Stimulated activated memory B cell treated with anti-CD40 and anti-IgM and Interleukin-4, amounts not matched to agents 10 μg/mL and 1 μg/mL and 100 μg/mL, for 72 hours (primary cell): ENCODE measurements at regions not wholly inside any gene's neighbourhood (a gene's known extent, or its start where the extent isn't known, plus 50 kb on each side); places are given as distances from the start of the nearest gene placed in this dataset.
"Not testable (repeated sequence)": the region's sequence is repeated elsewhere in the genome, so short reads cannot be mapped to it uniquely, and the experiment has no call there.

Experiments used
- ATAC-seq: fragments of 150-1000 bp; cut with Tn5 transposase; 2 replicates; pipeline ENCODE4 v1.10.0; 2021
- H3K27ac Mint-ChIP-seq: one replicate; pipeline ENCODE4 v1.8.0; 2022; ENCODE audit warnings: mild to moderate bottlenecking, mixed read lengths
- H3K27me3 Mint-ChIP-seq: one replicate; pipeline ENCODE4 v1.8.0; 2022; ENCODE audit warnings: mixed read lengths
- H3K36me3 Mint-ChIP-seq: one replicate; pipeline ENCODE4 v1.8.0; 2022; ENCODE audit warnings: mixed read lengths
- H3K4me1 Mint-ChIP-seq: one replicate; pipeline ENCODE4 v1.8.0; 2022; ENCODE audit warnings: mixed read lengths
- H3K4me3 Mint-ChIP-seq: one replicate; pipeline ENCODE4 v1.8.0; 2022; ENCODE audit warnings: mild to moderate bottlenecking, moderate library complexity, mixed read lengths
- H3K9me3 Mint-ChIP-seq: one replicate; pipeline ENCODE4 v1.8.0; 2022; ENCODE audit warnings: mixed read lengths

DNA sequence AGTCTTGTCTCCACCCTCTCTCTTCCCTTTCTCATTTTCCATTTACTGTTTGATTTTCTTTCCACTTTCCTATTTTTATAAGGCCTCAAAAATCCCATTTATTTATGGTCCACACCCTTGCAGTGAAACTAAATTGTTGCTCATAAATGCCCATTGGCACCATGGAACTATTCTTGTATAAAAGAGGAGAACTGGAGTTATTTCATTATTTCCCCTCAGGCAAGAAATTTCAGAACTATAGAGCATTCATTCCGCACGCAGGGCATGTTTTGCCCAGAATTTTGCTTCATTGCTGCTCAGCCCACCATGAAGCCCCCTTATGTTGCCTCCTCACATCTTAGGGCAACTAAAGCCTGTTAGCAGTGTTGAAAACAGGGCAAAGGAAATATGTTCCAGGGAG is 113.7 kb upstream of the MMADHC start:
- H3K9me3 Mint-ChIP-seq: no peaks in the 10 kb centered on the region
- ATAC-seq: no peak
- H3K4me3 Mint-ChIP-seq: no peak overlapping the region
- H3K4me1 Mint-ChIP-seq: no peaks in the 10 kb centered on the region
- no peaks in the 10 kb centered on the region for H3K27me3 Mint-ChIP-seq
- H3K27ac Mint-ChIP-seq: no peak overlapping the region
- H3K36me3 Mint-ChIP-seq: no peaks in the 10 kb centered on the region

DNA sequence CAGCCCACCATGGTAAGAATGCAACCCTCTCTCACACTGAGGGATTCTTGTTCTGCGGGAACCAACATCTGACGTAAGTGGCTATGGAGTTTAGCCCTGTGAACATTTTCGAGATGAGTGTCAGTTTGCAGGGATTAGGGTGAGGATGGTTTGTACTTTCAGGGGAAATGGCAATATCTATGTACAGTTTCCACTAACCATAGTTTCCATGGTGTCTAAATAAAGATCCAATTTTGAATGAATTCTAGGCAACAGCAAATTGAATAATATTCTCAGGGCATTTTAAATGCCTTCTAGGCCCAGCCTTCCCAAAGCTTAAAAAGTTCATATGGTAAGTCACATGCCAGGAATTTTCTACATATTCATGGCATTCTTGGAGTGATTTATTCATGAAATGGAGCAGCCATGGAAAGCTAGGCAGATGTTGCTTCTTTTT is 105.4 kb upstream of the MMADHC start:
- Mint-ChIP-seq H3K9me3 (no peaks in the 10 kb centered on the region), H3K27ac (no peak overlapping the region), H3K4me1 (no peaks in the 10 kb centered on the region), H3K27me3 (peaks cover 9% of the 10 kb centered on the region), H3K36me3 (no peaks in the 10 kb centered on the region), H3K4me3 (no peak overlapping the region)
- no peak for ATAC-seq

DNA sequence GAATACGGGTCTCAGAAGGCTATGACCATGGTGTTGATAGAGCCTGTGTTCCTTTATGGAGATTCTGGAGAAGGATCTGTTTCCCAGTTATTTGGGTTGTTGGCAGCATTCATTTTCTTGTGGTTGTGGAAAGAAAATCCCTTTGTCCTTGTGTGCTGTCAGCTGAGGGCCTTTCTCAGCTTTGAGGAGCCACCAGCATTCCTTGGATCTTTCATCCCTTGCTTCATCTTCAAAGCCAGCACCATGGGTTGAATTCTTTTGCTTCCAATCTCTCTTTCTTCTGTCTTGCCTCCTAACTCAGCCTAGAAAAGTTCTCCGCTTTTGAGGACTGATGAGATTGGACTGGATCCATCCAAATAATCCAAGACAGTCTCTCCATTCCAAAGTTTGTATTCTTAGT is 103.2 kb upstream of the MMADHC start:
- H3K36me3 Mint-ChIP-seq: no peaks in the 10 kb centered on the region
- no peaks in the 10 kb centered on the region for H3K9me3 Mint-ChIP-seq
- no peak overlapping the region for H3K27ac Mint-ChIP-seq
- H3K4me3 Mint-ChIP-seq: no peak overlapping the region
- no peaks in the 10 kb centered on the region for H3K4me1 Mint-ChIP-seq
- H3K27me3 Mint-ChIP-seq: peaks cover 10% of the 10 kb centered on the region
- ATAC-seq: no peak

- no peak for ATAC-seq
- peaks cover 5% of the 10 kb centered on the region for H3K9me3 Mint-ChIP-seq
- no peaks in the 10 kb centered on the region for H3K36me3 Mint-ChIP-seq
- no peaks in the 10 kb centered on the region for H3K4me1 Mint-ChIP-seq
- H3K27me3 Mint-ChIP-seq: peaks cover 17% of the 10 kb centered on the region
- no peak overlapping the region for H3K4me3 Mint-ChIP-seq
- no peak overlapping the region for H3K27ac Mint-ChIP-seq
Measured at GRCh38 chr2:149687052-149687427, 99.5 kb upstream of the MMADHC start.

DNA sequence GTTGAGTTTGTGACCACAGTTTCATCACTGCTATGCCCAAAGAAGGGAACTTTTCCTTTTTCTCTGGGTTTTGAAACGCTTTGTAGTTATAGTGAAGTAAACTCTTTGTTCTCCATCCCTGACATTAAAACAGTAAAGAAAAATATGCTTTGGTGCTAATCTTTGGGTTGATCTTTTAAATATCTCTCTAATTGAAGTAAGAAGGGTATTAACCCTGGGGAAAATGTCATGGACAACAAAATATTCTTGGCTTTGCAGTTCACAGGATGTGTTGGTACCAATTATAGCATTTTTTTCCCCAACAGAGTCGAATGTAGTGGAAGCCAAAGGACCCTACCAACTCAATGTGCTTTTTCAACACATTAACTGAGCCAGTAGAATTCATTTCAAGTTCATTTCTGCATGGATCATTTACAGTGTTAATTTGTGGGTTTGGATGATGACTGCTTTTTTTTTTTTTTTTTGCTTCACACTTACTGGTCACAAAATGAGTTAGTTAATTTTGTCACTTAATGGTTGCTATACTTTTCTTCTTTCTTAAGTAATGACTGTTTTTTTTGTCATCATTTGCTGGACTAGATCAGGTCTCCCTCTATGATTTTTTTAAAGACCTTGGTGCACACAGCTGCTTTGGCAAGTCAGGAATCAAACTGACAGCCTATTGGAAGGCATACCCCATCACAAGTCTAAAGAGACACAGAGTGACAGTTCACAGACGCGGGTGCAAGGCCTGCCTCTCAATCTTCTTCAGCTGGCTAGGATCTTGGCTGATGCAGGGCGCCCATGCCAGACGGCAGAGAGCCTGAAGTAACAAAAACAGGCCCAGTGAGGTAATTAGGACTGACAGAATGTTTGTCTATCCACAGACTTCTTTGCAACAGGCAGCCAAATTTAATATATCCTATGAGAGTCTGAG is 98.8 kb upstream of the MMADHC start:
- Mint-ChIP-seq H3K4me1 (no peaks in the 10 kb centered on the region), H3K27me3 (peaks cover 13% of the 10 kb centered on the region), H3K9me3 (peaks cover 5% of the 10 kb centered on the region), H3K4me3 (no peak overlapping the region), H3K27ac (no peak overlapping the region), H3K36me3 (no peaks in the 10 kb centered on the region)
- no peak for ATAC-seq

DNA sequence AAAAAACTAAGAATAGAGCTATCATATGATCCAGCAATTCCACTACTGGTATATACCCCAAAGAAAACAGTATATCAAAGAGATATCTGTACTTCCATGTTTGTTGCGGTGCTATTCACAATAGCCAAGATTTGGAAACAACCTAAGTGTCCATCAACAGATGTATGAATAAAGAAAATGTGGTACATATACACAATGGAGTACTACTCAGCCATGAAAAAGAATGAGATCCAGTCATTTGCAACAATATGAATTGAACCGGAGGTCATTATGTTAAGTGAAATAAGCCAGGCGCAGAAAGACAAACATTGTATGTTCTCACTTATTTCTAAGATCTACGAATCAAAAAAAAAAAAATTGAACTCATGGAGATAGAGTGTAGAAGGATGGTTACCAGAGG is 97.8 kb upstream of the MMADHC start:
- ATAC-seq, H3K4me3 Mint-ChIP-seq, H3K4me1 Mint-ChIP-seq, H3K27ac Mint-ChIP-seq, H3K9me3 Mint-ChIP-seq, H3K27me3 Mint-ChIP-seq, H3K36me3 Mint-ChIP-seq: not testable (repeated sequence)

GRCh38 chr2:149679286-149679685 is 91.7 kb upstream of the MMADHC start:
- Mint-ChIP-seq H3K4me3 (no peak overlapping the region), H3K9me3 (peaks cover 3% of the 10 kb centered on the region), H3K4me1 (no peaks in the 10 kb centered on the region), H3K27me3 (peaks cover 8% of the 10 kb centered on the region), H3K27ac (no peak overlapping the region), H3K36me3 (no peaks in the 10 kb centered on the region)
- no peak for ATAC-seq

GRCh38 chr2:149677416-149677815 is 89.8 kb upstream of the MMADHC start:
- Mint-ChIP-seq H3K27ac (no peak overlapping the region), H3K27me3 (peaks cover 8% of the 10 kb centered on the region), H3K9me3 (peaks cover 11% of the 10 kb centered on the region), H3K36me3 (no peaks in the 10 kb centered on the region), H3K4me3 (no peak overlapping the region), H3K4me1 (no peaks in the 10 kb centered on the region)
- no peak for ATAC-seq

- Mint-ChIP-seq H3K9me3 (peaks cover 10% of the 10 kb centered on the region), H3K27me3 (no peaks in the 10 kb centered on the region)
Measured at GRCh38 chr2:149670086-149670485, 82.5 kb upstream of the MMADHC start.

GRCh38 chr2:149666809-149667320 is 79.3 kb upstream of the MMADHC start:
- H3K9me3 Mint-ChIP-seq: peaks cover 3% of the 10 kb centered on the region
- no peaks in the 10 kb centered on the region for H3K4me1 Mint-ChIP-seq
- H3K4me3 Mint-ChIP-seq: no peak overlapping the region
- H3K36me3 Mint-ChIP-seq: no peaks in the 10 kb centered on the region
- no peak for ATAC-seq
- H3K27me3 Mint-ChIP-seq: no peaks in the 10 kb centered on the region
- H3K27ac Mint-ChIP-seq: no peak overlapping the region

More at GRCh38 chr2:149670086-149670485, 82.5 kb upstream of the MMADHC start:
- no peaks in the 10 kb centered on the region for H3K4me1 Mint-ChIP-seq
- no peak overlapping the region for H3K4me3 Mint-ChIP-seq
- no peak for ATAC-seq
- no peaks in the 10 kb centered on the region for H3K36me3 Mint-ChIP-seq
- no peak overlapping the region for H3K27ac Mint-ChIP-seq

- no peak for ATAC-seq
- Mint-ChIP-seq H3K27me3 (no peaks in the 10 kb centered on the region), H3K36me3 (no peaks in the 10 kb centered on the region), H3K27ac (no peak overlapping the region), H3K4me3 (no peak overlapping the region), H3K9me3 (peaks cover 3% of the 10 kb centered on the region), H3K4me1 (no peaks in the 10 kb centered on the region)
Measured at GRCh38 chr2:149664896-149665295, 77.3 kb upstream of the MMADHC start.

GRCh38 chr2:149662556-149662955 is 75.0 kb upstream of the MMADHC start:
- Mint-ChIP-seq H3K36me3 (no peaks in the 10 kb centered on the region), H3K4me1 (no peaks in the 10 kb centered on the region), H3K27me3 (no peaks in the 10 kb centered on the region), H3K9me3 (peaks cover 3% of the 10 kb centered on the region), H3K27ac (no peak overlapping the region), H3K4me3 (no peak overlapping the region)
- ATAC-seq: no peak

DNA sequence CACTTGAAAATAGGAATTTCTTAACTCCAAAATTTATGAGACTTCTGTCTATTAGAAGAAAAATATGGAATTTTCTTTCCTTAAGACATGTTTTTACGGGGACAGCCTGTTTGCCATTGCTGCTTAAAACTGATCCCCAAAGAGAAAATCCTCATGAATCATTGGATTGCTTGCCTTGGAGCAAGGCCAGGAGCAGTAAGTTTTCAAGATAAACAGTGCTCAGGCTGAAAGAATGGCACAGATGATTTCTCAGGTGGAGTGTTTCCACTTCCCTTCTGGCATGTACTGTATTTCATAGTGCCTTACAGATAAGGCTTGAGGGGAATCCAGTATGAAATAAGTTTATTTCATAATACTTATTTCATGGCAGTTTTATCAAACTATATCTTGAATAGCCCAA is 74.3 kb upstream of the MMADHC start:
- H3K4me3 Mint-ChIP-seq: no peak overlapping the region
- H3K9me3 Mint-ChIP-seq: peaks cover 3% of the 10 kb centered on the region
- no peak overlapping the region for H3K27ac Mint-ChIP-seq
- no peaks in the 10 kb centered on the region for H3K4me1 Mint-ChIP-seq
- no peaks in the 10 kb centered on the region for H3K27me3 Mint-ChIP-seq
- H3K36me3 Mint-ChIP-seq: no peaks in the 10 kb centered on the region
- ATAC-seq: no peak

DNA sequence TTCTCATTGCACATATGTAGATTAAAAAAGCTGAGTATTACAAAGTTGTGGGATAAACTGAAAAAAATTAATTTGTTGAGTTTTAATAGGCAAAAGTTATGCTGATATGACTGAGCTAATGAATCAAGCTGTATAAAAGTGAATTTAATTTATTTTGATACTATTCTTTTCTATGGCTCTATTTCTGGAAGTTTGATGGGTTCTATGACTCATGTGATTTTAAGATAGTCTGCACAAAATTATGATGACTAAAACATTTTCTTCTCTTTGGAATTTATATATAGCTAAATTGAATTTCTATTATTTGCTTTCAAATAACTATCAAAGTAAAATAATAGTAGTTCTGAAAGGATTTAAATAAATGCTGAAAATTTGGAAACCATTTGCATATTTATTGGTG is 71.0 kb upstream of the MMADHC start:
- no peaks in the 10 kb centered on the region for H3K9me3 Mint-ChIP-seq
- no peaks in the 10 kb centered on the region for H3K27me3 Mint-ChIP-seq
- no peak overlapping the region for H3K27ac Mint-ChIP-seq
- ATAC-seq: no peak
- H3K36me3 Mint-ChIP-seq: no peaks in the 10 kb centered on the region
- H3K4me1 Mint-ChIP-seq: no peaks in the 10 kb centered on the region
- no peak overlapping the region for H3K4me3 Mint-ChIP-seq

- H3K27me3 Mint-ChIP-seq: no peaks in the 10 kb centered on the region
- no peaks in the 10 kb centered on the region for H3K4me1 Mint-ChIP-seq
- ATAC-seq: no peak
- no peak overlapping the region for H3K27ac Mint-ChIP-seq
- no peaks in the 10 kb centered on the region for H3K9me3 Mint-ChIP-seq
- H3K36me3 Mint-ChIP-seq: no peaks in the 10 kb centered on the region
- H3K4me3 Mint-ChIP-seq: no peak overlapping the region
Measured at GRCh38 chr2:149657401-149658040, 69.9 kb upstream of the MMADHC start.

DNA sequence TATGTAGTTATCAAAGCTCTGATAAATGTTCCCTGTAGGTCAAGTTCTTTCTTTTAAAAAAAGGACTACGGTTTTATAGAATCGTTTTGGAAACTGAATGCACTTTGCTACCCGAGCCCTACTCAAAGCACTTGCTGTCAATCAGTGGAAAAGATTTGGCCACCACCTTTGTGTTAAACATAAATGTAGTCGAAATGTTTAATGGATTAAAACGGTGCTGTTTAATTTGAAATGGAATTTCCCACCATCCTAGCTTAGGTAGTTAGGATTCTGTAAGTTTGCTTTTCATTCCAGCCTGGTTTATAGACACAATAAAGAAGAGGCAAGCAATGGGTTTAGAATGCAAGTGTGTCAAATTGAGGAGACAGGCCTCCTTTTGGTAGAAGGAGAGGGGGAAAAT is 69.4 kb upstream of the MMADHC start:
- Mint-ChIP-seq H3K4me1 (no peaks in the 10 kb centered on the region), H3K4me3 (no peak overlapping the region), H3K27me3 (no peaks in the 10 kb centered on the region), H3K36me3 (no peaks in the 10 kb centered on the region), H3K27ac (no peak overlapping the region), H3K9me3 (no peaks in the 10 kb centered on the region)
- ATAC-seq: no peak
